ENCODE measurements at regions not wholly inside any gene's neighbourhood (a gene's known extent, or its start where the extent isn't known, plus 50 kb on each side); places are given as distances from the start of the nearest gene placed in this dataset.

GRCh38 chr5:159385536-159385935 lies 55.2 kb upstream of the IL12B start:
- DNase-seq (ENCODE audit: low read depth), result no peak

GRCh38 chr5:159386028-159386711 lies 55.9 kb upstream of the IL12B start:
- no peak for DNase-seq (ENCODE audit: low read depth)

GRCh38 chr5:159392871-159393270 lies 62.6 kb upstream of the IL12B start:
- no peak for DNase-seq (ENCODE audit: low read depth)

- DNase-seq (ENCODE audit: low read depth), result no peak
These were observed 63.6 kb upstream of the IL12B start for GRCh38 chr5:159393854-159394274.

GRCh38 chr5:159395202-159395601 lies 64.9 kb upstream of the IL12B start:
- DNase-seq (ENCODE audit: low read depth), result no peak

- no peak for DNase-seq (ENCODE audit: low read depth)
These were observed 68.6 kb upstream of the IL12B start for GRCh38 chr5:159398936-159399335.

- DNase-seq (ENCODE audit: low read depth), result no peak
These were observed 70.2 kb upstream of the IL12B start for GRCh38 chr5:159400476-159400875.

GRCh38 chr5:159402311-159402710 lies 72.0 kb upstream of the IL12B start:
- DNase-seq (ENCODE audit: low read depth), result no peak

- no peak for DNase-seq (ENCODE audit: low read depth)
These were observed 72.6 kb upstream of the IL12B start for GRCh38 chr5:159402856-159403255.

- DNase-seq (ENCODE audit: low read depth), result no peak
These were observed 73.8 kb upstream of the IL12B start for GRCh38 chr5:159403906-159404681.

- DNase-seq (ENCODE audit: low read depth), result no peak
These were observed 75.3 kb upstream of the IL12B start for GRCh38 chr5:159405611-159406031.

- DNase-seq (ENCODE audit: low read depth), result no peak
These were observed 76.3 kb upstream of the IL12B start for GRCh38 chr5:159406571-159406970.

- DNase-seq (ENCODE audit: low read depth), result no peak
These were observed 79.5 kb upstream of the IL12B start for GRCh38 chr5:159409801-159410200.

- no peak for DNase-seq (ENCODE audit: low read depth)
These were observed 80.2 kb upstream of the IL12B start for GRCh38 chr5:159410480-159410879.

- no peak for DNase-seq (ENCODE audit: low read depth)
These were observed 80.8 kb upstream of the IL12B start for GRCh38 chr5:159411115-159411514.

GRCh38 chr5:159412284-159413046 lies 82.2 kb upstream of the IL12B start:
- no peak for DNase-seq (ENCODE audit: low read depth)

GRCh38 chr5:159414021-159414420 lies 83.7 kb upstream of the IL12B start:
- no peak for DNase-seq (ENCODE audit: low read depth)

- no peak for DNase-seq (ENCODE audit: low read depth)
These were observed 85.1 kb upstream of the IL12B start for GRCh38 chr5:159415301-159415937.

- no peak for DNase-seq (ENCODE audit: low read depth)
These were observed 86.2 kb upstream of the IL12B start for GRCh38 chr5:159416438-159416837.

GRCh38 chr5:159417170-159417569 lies 86.9 kb upstream of the IL12B start:
- no peak for DNase-seq (ENCODE audit: low read depth)

GRCh38 chr5:159419576-159419975 lies 89.3 kb upstream of the IL12B start:
- DNase-seq (ENCODE audit: low read depth), result no peak

GRCh38 chr5:159420940-159421339 lies 90.7 kb upstream of the IL12B start:
- no peak for DNase-seq (ENCODE audit: low read depth)

Data from GM04503 (cell line).